B cell (primary cell): ENCODE measurements at regions not wholly inside any gene's neighbourhood (a gene's known extent, or its start where the extent isn't known, plus 50 kb on each side); places are given as distances from the start of the nearest gene placed in this dataset.

Source experiments
- CTCF ChIP-seq: fragments of 200-600 bp; IDR thresholded peaks from one replicate; pipeline ENCODE4 v1.8.0; 2022; ENCODE audit warnings: antibody characterized with exemption, mild to moderate bottlenecking
- EZH2 ChIP-seq: IDR thresholded peaks from 2 replicates; pipeline ENCODE4 v1.6.1; 2012; ENCODE audit warnings: borderline replicate concordance, low read depth, mild to moderate bottlenecking, moderate library complexity, low read length; ENCODE audit not compliant: insufficient read depth, poor library complexity, severe bottlenecking

GRCh38 chr2:236797411-236797810 lies 227.8 kb downstream of the ACKR3 start:
- TF ChIP-seq CTCF (no peak), EZH2 (no peak)
